HEK293T (cell line): ENCODE measurements at regions not wholly inside any gene's neighbourhood (a gene's known extent, or its start where the extent isn't known, plus 50 kb on each side); places are given as distances from the start of the nearest gene placed in this dataset.

Experiments used
- ARNT ChIP-seq: fragments of 450-650 bp; IDR thresholded peaks from 2 replicates; pipeline ENCODE4 v1.6.1; 2017; ENCODE audit warnings: mild to moderate bottlenecking
- BHLHE40 ChIP-seq: fragments of 450-650 bp; IDR thresholded peaks from 2 replicates; pipeline ENCODE4 v1.6.1; 2016; ENCODE audit warnings: mild to moderate bottlenecking, moderate library complexity, borderline replicate concordance
- ELF4 ChIP-seq: fragments of 450-650 bp; IDR thresholded peaks from 2 replicates; pipeline ENCODE4 v1.6.1; 2017; ENCODE audit warnings: antibody characterized with exemption
- FOXM1 ChIP-seq: fragments of 450-650 bp; IDR thresholded peaks from 2 replicates; pipeline ENCODE4 v1.6.1; 2017; ENCODE audit warnings: mild to moderate bottlenecking, borderline replicate concordance
- HDGF ChIP-seq: fragments of 450-650 bp; IDR thresholded peaks from 2 replicates; pipeline ENCODE4 v1.6.1; 2017; ENCODE audit warnings: antibody characterized with exemption, borderline replicate concordance
- LEF1 ChIP-seq: fragments of 450-650 bp; IDR thresholded peaks from 2 replicates; pipeline ENCODE4 v1.6.1; 2017; ENCODE audit warnings: mild to moderate bottlenecking, borderline replicate concordance
- SUZ12 ChIP-seq: fragments of 450-650 bp; IDR thresholded peaks from 2 replicates; pipeline ENCODE4 v1.6.1; 2016; ENCODE audit warnings: mild to moderate bottlenecking
- TARDBP ChIP-seq: fragments of 450-650 bp; IDR thresholded peaks from 2 replicates; pipeline ENCODE4 v1.6.1; 2016
- ZNF384 ChIP-seq: fragments of 450-650 bp; IDR thresholded peaks from 2 replicates; pipeline ENCODE4 v1.6.1; 2016

- TF ChIP-seq TARDBP, result no peak
- no peak for TF ChIP-seq BHLHE40
- no peak for TF ChIP-seq FOXM1
- no peak for TF ChIP-seq ZNF384
- TF ChIP-seq HDGF, result no peak
- TF ChIP-seq ARNT, result no peak
- no peak for TF ChIP-seq LEF1
- TF ChIP-seq SUZ12, result no peak
- TF ChIP-seq ELF4, result no peak
Observed at GRCh38 chr11:122513328-122513727, 142.2 kb upstream of the UBASH3B start.
